MCF 10A (cell line): ENCODE measurements at regions not wholly inside any gene's neighbourhood (a gene's known extent, or its start where the extent isn't known, plus 50 kb on each side); places are given as distances from the start of the nearest gene placed in this dataset.

Source experiments
- BruUV-seq: library from RNA; stranded (reverse); fragments of 400-500 nt; replicated peaks from 2 replicates; lab custom pipeline; 2021; lab: Mats Ljungman, UMichigan
- CTCF ChIA-PET: fragments of 300-600 bp; sonication (Branson Sonifier 250); formaldehyde crosslinking; extraction: SDS; loops from one replicate; lab custom pipeline; 2021; ENCODE audit warnings: antibody characterized with exemption, inconsistent platforms; lab: Yijun Ruan, JAX
- POLR2A ChIA-PET: fragments of 300-600, 350-650 bp; sonication (Branson Sonifier 250); formaldehyde crosslinking; extraction: SDS; loops from one replicate; lab custom pipeline; 2020; ENCODE audit warnings: antibody characterized with exemption, inconsistent platforms; lab: Yijun Ruan, JAX
- DNase-seq: peaks from one replicate; pipeline ENCODE4 v3.0.0-alpha.2; 2018; ENCODE audit not compliant: unreplicated experiment
- H3K27ac Mint-ChIP-seq: one replicate; pipeline ENCODE4 v1.8.0; 2022; ENCODE audit warnings: mild to moderate bottlenecking, low read depth, mixed read lengths; ENCODE audit not compliant: unreplicated experiment
- H3K27me3 Mint-ChIP-seq: one replicate; pipeline ENCODE4 v1.8.0; 2022; ENCODE audit warnings: mixed read lengths; ENCODE audit not compliant: insufficient read depth, unreplicated experiment
- H3K36me3 Mint-ChIP-seq: one replicate; pipeline ENCODE4 v1.8.0; 2022; ENCODE audit warnings: mild to moderate bottlenecking, moderate library complexity, mixed read lengths; ENCODE audit not compliant: insufficient read depth, unreplicated experiment
- H3K4me1 Mint-ChIP-seq: one replicate; pipeline ENCODE4 v1.8.0; 2022; ENCODE audit warnings: mixed read lengths; ENCODE audit not compliant: insufficient read depth, unreplicated experiment
- H3K4me3 Mint-ChIP-seq: one replicate; pipeline ENCODE4 v1.8.0; 2022; ENCODE audit warnings: mild to moderate bottlenecking, moderate library complexity, mixed read lengths; ENCODE audit not compliant: unreplicated experiment
- H3K9me3 Mint-ChIP-seq: one replicate; pipeline ENCODE4 v1.8.0; 2022; ENCODE audit warnings: mixed read lengths; ENCODE audit not compliant: unreplicated experiment
- CTCF ChIP-seq: fragments of 200-600 bp; IDR thresholded peaks from one replicate; pipeline ENCODE4 v1.8.0; 2022; ENCODE audit warnings: antibody characterized with exemption, mild to moderate bottlenecking; ENCODE audit not compliant: unreplicated experiment
- intact Hi-C: fragments of 100-400 bp; cut with micrococcal nuclease; formaldehyde crosslinking; loops from 2 replicates; pipeline ENCODE4 v1.14.1; 2022

- POLR2A ChIA-PET: interaction anchor here (0.7 to 0.9 kb wide), 2 partner anchors 61 to 288 kb away, joined by 4 read pairs; no protein-coding TSS in a partner anchor
- intact Hi-C loops: no loop called here
These were observed 251.9 kb downstream of the SEC14L1 start for GRCh38 chr17:77392376-77393273.

GRCh38 chr17:77393274-77393600, 252.5 kb downstream of the SEC14L1 start:
- no peaks in the 10 kb centered on the region for H3K27me3 Mint-ChIP-seq
- peaks cover 27% of the 10 kb centered on the region for H3K4me1 Mint-ChIP-seq
- H3K4me3 Mint-ChIP-seq: no peak overlapping the region
- BruUV-seq: no TSS peak
- H3K9me3 Mint-ChIP-seq: no peaks in the 10 kb centered on the region
- ChIA-PET CTCF (no interaction called here), POLR2A (no interaction called here)
- TF ChIP-seq CTCF: no peak
- peaks cover 35% of the 10 kb centered on the region for H3K36me3 Mint-ChIP-seq
- intact Hi-C loops: no loop called here
- no peak for DNase-seq
- no peak overlapping the region for H3K27ac Mint-ChIP-seq

More at GRCh38 chr17:77392376-77393273, 251.9 kb downstream of the SEC14L1 start:
- H3K27ac Mint-ChIP-seq: no peak overlapping the region
- BruUV-seq: no TSS peak
- no peak overlapping the region for H3K4me3 Mint-ChIP-seq
- H3K9me3 Mint-ChIP-seq: no peaks in the 10 kb centered on the region
- peaks cover 27% of the 10 kb centered on the region for H3K4me1 Mint-ChIP-seq
- DNase-seq: no peak
- CTCF ChIA-PET: no interaction called here
- H3K36me3 Mint-ChIP-seq: peaks cover 39% of the 10 kb centered on the region
- no peak for TF ChIP-seq CTCF
- H3K27me3 Mint-ChIP-seq: no peaks in the 10 kb centered on the region

- no TSS peak for BruUV-seq
- Mint-ChIP-seq H3K4me3 (no peak overlapping the region), H3K4me1 (peaks cover 25% of the 10 kb centered on the region), H3K27me3 (no peaks in the 10 kb centered on the region), H3K9me3 (no peaks in the 10 kb centered on the region), H3K36me3 (peaks cover 32% of the 10 kb centered on the region), H3K27ac (no peak overlapping the region)
- ChIA-PET CTCF (no interaction called here), POLR2A (interaction anchor here (0.6 kb wide), 1 partner anchor 34 kb away, joined by 3 read pairs; no protein-coding TSS in a partner anchor)
- intact Hi-C loops: no loop called here
- TF ChIP-seq CTCF: no peak
- no peak for DNase-seq
These were observed 253.2 kb downstream of the SEC14L1 start for GRCh38 chr17:77393867-77394539.

GRCh38 chr17:77394540-77395295, 253.9 kb downstream of the SEC14L1 start:
- Mint-ChIP-seq H3K36me3 (peaks cover 35% of the 10 kb centered on the region), H3K4me1 (peaks cover 22% of the 10 kb centered on the region), H3K9me3 (no peaks in the 10 kb centered on the region), H3K27ac (no peak overlapping the region), H3K27me3 (no peaks in the 10 kb centered on the region), H3K4me3 (no peak overlapping the region)
- intact Hi-C loops: no loop called here
- no peak for TF ChIP-seq CTCF
- BruUV-seq: no TSS peak
- DNase-seq: no peak
- CTCF ChIA-PET: no interaction called here
- POLR2A ChIA-PET: interaction anchor here (0.6 kb wide), 2 partner anchors 33 to 183 kb away, joined by 3 read pairs; no protein-coding TSS in a partner anchor
